Cardiac septum (tissue), 1 donor: ENCODE measurements at regions not wholly inside any gene's neighbourhood (a gene's known extent, or its start where the extent isn't known, plus 50 kb on each side); places are given as distances from the start of the nearest gene placed in this dataset.

Source experiments
- DNase-seq: peaks from one replicate; pipeline ENCODE4 v3.0.0-alpha.2; 2020; ENCODE audit warnings: low spot score
- intact Hi-C: fragments of 100-400 bp; cut with DNase I; formaldehyde crosslinking; loops from one replicate; pipeline ENCODE4 v1.14.0; 2022
- donor health status: DM: no; HTN: no; CAD: no.

- intact Hi-C loops: no loop called here
- DNase-seq: no peak
Observed at GRCh38 chr9:115924669-115924987, 229.0 kb upstream of the PAPPA start.

DNA sequence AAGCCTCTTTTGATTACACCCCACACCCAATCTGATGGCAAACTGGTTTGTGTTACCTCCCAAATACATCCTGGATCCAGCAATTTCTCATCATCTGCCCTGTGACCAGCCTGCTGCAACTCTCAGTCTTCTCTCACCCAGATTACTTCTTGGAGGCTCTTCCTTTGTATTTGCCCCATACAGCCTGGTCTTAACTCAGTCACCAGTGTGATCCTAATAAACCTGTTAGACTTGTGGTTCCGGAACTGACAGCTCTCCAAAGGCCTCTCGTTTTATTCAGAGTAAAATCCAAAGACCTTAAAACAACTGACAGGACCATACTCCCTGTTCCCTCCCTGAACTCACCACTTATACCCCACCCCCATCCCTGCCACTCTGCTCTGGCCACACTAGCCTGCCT, 228.2 kb upstream of the PAPPA start:
- intact Hi-C loops: no loop called here
- no peak for DNase-seq

DNA sequence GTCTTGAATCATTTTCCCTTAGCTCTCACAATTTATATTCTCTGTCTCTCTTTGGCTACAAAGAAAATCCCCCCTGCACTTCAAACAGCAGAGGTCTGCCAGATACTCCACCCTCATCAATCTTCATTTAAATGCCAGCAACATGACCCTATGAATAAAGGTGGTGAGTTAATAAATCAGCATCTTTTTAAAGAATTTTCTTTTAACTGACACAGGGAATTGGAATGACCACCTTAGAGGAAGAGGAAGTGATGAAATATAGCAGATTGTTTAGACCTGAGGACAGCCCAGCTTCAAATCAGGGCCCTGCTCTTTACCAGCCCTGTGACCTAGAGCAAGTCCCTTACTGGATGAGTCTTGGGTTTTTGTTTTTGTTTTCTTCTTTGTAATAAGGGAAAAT, 223.1 kb upstream of the PAPPA start:
- no peak for DNase-seq
- intact Hi-C loops: no loop called here

DNA sequence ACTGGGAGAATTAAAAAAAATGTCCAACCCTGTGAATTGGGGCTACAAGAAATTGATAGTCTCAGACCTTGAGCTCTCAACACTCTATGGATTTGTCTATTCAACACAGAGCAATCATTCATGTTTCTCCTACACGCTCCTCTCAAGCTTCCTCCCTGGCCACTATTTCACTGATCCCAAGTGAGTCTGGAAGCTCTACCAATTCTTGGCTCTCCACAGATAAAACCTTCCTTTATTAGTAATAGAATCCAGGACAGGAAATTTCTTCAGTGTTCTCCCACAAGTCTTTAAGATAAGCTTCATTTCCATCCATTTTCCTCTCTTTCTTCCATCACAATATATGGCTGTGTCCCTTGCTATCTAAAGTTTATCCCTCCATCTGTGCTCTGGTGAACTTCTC, 215.1 kb upstream of the PAPPA start:
- DNase-seq: no peak
- intact Hi-C loops: no loop called here

GRCh38 chr9:115939065-115939765, 214.4 kb upstream of the PAPPA start:
- DNase-seq: no peak
- intact Hi-C loops: no loop called here

DNA sequence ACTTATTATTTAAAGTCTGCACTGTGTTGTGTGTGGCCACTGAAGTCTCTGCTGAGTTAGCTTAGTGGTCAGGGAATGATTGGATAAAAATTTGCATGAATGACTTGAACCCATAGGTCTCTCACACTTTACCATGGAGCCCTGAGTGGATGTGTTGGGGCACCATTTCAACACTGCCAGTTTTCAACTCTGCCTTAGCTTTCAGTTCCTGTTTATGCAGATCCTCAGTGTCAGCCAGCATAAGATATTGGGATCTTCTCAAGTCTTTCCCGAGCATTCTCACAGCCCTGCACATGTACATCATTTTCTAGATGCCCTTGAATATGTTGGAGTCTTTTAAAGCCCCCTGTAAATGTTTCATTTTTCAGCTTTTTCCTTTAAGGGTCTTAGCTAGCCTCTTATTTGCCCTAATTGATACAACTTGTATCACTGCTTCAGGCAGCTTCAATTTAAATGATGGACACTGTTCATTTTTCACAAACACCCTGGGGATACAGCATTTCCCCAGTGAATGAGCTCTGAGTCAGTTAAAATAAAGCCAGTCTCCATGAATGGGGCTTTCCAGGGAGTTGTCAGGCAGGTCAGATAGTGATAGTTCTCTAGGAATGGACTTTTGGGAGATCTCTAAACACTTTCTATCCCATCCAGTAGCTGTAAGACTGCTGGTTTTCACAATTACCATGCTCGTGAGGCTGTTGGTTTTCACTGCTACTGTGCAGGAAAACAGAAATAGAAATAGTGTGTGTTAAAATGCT, 211.9 kb upstream of the PAPPA start:
- intact Hi-C loops: loop anchor here (10.0 kb wide), 2 partner anchors 143 to 213 kb away; partner anchors contain the start of gene PAPPA
- DNase-seq: no peak

DNA sequence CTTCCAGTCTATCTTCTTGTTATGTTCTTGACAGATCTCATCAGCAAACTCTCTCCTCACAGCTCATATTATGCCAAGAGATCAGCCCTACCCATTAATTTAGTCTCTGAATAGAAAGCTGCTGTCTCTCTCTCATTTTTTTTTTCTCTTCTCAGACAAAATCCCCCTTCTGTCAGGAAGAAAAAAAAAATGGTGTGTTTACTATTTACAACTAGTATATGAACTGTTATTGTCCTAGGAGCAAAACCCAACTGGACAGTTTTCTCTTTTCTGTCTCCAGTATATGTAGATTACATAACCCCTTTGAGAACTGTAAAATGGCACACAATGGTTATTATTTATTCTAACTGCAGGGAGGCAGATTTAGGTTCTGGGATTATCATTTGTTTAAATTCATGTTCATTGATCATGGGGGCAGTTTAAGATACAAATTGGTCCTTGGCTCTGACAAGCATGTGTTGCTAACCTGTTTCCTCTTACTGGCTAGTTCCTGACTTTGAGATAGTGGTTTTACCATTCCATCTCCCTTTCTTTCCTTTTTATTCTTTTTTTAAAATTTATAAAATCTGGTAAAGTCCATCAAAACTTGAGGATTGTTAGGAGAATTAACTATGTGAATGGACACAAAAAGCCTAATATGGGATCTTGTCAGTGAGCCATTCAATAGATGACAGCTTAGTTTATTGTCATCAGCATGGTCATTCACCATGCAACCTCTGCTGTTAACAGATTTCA, 210.0 kb upstream of the PAPPA start:
- intact Hi-C loops: loop anchor here (10.0 kb wide), 2 partner anchors 141 to 211 kb away; partner anchors contain the start of gene PAPPA
- no peak for DNase-seq

DNA sequence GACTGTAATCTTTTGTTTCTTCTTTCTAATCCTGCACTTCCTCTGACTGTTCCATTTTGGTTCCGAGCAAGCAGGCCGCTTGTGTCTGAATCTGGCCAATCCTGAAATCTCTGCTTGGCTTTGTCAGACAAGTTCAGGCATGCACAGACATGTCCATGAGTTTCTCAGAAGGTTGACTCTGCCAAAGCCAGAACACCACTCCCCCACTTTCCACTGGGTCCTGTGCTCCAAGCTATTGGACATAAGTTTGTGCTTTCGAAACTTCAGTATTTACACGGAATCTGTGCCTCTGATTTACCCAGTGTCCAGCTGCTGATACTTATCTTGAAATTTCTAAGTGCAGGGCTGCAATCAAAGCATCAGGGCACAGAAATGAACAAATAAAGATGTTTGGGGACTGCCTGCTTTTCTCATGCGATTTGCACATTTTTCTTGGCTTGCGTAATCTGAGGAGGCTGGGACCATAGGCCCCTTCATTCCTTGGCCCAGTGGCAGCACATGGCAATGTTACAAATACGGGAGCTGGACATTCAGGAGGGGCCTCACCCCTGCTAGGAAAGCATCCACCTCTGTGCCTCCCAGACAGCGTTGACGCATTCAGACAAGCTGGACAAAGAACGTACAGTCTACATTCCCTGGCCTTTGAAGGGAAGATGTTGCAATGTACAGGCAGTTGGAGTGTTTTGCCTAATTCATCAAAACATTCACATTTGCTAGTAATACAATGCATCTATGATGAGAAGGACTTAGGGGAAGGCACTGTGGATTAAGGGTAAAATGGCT, 209.2 kb upstream of the PAPPA start:
- intact Hi-C loops: loop anchor here (10.0 kb wide), 2 partner anchors 140 to 210 kb away; partner anchors contain the start of gene PAPPA
- DNase-seq: no peak

GRCh38 chr9:115945009-115945431, 208.6 kb upstream of the PAPPA start:
- intact Hi-C loops: loop anchor here (10.0 kb wide), 2 partner anchors 140 to 210 kb away; partner anchors contain the start of gene PAPPA
- no peak for DNase-seq

- intact Hi-C loops: loop anchor here (10.0 kb wide), 2 partner anchors 138 to 208 kb away; partner anchors contain the start of gene PAPPA
- DNase-seq: no peak
Observed at GRCh38 chr9:115946530-115946929, 207.1 kb upstream of the PAPPA start.

- intact Hi-C loops: loop anchor here (10.0 kb wide), 1 partner anchor 623 kb away; no protein-coding TSS in a partner anchor
Observed at GRCh38 chr9:115951977-115952376, 201.6 kb upstream of the PAPPA start.

DNA sequence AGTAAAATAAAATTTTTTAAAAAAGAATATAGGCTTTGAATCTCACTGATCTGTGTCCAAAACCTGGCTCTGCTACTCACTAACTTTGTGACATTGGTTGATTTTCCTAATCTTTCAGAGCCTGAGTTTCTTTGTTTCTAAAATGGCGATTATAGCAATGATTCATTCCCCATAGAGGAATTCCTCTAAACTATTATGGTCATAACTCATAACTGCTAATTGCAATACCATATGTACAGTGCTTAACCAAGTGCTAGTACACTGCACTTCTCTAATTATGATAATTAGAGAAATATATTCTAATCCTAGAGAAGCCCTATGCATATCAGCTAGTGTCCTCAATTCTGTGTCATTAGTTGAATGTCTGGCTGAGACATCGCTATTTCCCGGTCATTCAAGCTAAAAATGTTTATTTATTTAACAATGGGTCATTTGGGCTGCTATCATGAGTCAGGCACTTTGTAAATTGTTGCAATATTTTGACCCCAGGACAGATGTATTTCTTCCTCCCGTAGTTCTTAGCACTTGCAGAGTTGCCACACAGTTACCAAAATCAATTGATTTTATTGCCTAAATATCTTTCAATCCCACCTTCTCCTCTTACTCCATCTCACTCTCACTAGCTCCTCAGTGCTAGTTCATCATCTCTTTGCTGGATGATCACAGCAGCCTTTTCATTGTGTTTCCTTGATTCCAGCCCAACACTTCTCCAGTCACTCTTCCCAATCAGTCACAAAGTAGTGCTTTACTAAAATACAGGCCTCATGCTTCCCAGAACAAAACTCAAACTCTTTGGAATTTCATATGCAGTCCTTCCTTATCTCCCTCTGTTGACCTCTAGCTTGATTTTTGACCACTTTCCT, 200.9 kb upstream of the PAPPA start:
- DNase-seq: no peak
- intact Hi-C loops: loop anchor here (10.0 kb wide), 1 partner anchor 622 kb away; no protein-coding TSS in a partner anchor

More at GRCh38 chr9:115951977-115952376, 201.6 kb upstream of the PAPPA start:
- DNase-seq: no peak

DNA sequence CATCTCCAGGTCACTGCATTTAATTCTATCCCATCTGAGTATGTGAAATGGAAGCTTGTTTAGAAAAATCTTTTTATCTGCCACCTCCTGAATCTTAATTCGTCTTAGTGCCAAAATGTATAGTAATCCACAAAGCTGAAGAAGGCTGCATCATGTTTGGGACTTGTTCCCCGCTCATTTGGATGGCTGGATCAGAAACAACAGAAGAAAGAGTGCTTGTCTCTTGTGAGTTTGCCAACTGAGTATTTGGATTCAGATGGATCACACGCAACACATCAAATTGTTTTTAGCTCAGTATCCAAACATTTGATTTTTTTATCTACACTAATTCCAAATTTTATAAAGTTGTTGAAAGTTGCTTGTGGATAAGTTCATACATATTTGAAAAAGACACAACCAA, 197.2 kb upstream of the PAPPA start:
- DNase-seq: no peak
- intact Hi-C loops: loop anchor here (10.0 kb wide), 1 partner anchor 618 kb away; no protein-coding TSS in a partner anchor

DNA sequence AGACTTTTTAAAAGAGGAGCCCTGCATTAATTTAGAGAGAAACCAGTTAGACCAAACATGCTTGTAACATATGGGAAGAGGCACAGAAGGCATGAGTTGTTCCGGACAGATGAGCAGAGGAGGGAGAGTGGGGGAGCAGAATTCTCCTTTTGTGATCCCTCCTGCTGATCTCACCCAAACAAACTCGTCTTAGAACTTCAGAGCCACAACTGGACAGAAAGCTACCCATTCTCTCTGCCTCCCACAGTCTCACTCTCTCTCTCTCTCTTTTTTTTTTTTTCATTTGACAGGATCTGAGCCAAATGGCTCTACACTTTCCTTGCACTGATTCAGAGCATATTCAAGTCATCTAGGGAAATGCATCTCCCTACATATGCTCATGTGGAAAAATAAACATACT, 196.0 kb upstream of the PAPPA start:
- intact Hi-C loops: loop anchor here (10.0 kb wide), 1 partner anchor 617 kb away; no protein-coding TSS in a partner anchor
- no peak for DNase-seq

DNA sequence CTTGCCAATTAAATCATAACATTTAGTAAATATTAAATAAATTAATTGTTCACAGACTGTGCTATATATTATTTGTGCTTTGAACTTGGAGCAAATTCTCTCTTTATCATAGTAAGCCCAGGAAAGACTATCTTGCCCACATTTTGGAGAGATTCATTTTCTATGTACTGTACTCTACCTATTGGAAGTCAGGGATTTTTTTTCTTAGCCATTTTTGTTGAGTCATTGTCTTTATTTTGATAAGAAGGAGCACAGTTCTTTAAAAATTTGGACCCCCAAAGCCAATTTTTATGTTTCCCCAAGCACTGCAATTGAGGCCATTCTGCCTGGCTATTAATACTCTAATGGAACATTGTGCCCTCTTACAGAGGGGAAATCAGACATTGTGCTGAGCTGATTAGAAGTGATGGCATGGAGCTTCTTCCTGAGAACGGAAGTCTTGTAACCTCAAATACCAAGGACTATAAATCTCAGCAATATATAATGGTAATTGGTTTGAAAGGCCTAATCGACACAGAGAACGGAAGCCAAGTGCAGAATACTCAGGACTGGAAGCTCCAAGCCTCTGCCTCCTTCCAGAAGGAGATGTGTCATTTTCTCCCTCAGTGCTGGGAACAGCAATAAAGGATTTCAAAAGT, 188.8 kb upstream of the PAPPA start:
- DNase-seq: no peak
- intact Hi-C loops: no loop called here

DNA sequence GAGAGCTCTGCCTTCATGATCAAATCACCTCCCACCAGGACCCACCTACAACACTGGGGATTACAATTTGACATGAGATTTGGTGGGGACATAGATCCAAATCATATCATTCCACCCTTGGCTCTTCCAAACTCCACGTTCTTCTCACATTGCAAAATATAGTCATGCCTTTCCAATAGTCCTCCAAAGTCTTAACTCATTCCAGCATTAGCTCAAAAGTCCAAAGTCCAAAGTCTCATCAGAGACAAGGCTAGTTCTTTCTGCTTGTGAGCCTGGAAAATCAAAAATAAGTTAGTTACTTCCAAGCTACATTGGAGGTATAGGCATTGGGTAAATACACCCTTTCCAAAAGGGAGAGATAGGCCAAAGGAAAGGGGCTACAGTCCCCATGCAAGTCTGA, 186.9 kb upstream of the PAPPA start:
- intact Hi-C loops: no loop called here
- DNase-seq: no peak

DNA sequence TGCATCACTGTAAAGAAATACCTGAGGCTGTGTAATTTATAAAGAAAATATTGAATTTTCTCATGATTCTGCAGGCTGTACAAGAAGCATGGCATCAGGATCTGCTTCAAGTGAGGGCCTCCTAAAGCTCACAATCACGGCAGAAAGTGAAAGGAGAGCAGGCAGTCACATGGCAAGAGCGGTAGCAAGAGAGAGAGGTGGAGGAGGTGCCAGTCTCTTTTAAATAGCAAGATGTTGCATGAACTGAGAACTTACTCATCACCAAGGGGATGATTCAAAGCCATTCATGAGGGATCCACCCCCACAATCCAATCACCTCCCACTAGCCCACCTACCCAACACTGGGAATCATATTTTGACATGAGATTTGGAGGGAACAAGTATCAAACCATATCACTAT, 184.5 kb upstream of the PAPPA start:
- intact Hi-C loops: no loop called here
- DNase-seq: no peak

GRCh38 chr9:115972362-115972761, 181.2 kb upstream of the PAPPA start:
- intact Hi-C loops: no loop called here
- no peak for DNase-seq
